HG03432 (cell line): ENCODE measurements at regions not wholly inside any gene's neighbourhood (a gene's known extent, or its start where the extent isn't known, plus 50 kb on each side); places are given as distances from the start of the nearest gene placed in this dataset.
A peak's percentile ranks its signal among the peaks of the same experiment; 100 is the strongest.

ENCODE experiments used
- ATAC-seq: cut with Tn5 transposase; IDR thresholded peaks from one replicate; pipeline ENCODE4 v1.9.1; 2021; ENCODE audit warnings: mild to moderate bottlenecking, moderate library complexity; ENCODE audit not compliant: unreplicated experiment

DNA sequence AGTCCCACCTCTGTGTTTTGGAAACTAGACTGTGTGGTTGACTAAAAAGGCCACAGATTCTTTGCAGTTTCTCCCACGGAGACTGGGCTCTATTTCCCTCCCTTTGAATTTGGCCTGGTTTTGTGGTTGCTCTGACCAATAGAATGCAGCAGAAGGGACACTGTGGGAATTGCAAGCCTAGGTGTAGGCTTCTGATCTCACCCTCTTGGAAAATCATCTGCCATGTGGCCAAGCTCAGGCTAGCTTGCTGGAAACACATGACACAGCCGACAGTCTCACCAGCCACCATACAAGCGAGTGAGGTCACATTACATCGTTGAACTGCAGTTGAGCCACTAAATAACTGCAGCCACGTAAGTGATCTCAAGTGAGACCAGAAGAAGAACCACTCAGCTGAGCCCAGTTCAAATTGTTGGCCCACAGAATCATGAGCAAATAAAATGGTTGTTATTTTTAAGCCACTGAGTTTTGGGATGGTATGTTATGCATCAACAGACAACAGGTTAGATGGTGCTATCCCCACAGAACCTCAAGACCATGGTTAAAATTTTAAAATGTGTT, 319.1 kb upstream of the MEX3C start:
- ATAC-seq: no peak

DNA sequence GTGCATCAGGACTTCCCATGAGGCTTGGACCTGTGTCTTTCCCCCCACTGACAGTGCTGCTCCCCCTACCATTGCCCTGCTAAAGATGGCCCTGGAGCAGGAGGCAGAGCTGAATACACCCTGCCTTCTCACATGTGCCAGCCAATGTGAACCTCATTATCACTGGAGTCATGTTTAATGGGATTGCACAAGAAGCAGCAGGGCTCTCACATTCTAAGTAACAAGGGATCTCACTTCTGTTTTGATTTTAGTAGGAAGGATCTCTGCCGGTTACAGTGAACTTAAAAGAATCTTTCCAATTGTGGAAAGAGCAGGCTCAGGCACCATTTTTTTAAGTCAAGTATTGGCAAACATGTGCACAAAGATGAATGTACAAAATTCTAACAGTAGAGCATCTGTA, 322.1 kb upstream of the MEX3C start:
- no peak for ATAC-seq

DNA sequence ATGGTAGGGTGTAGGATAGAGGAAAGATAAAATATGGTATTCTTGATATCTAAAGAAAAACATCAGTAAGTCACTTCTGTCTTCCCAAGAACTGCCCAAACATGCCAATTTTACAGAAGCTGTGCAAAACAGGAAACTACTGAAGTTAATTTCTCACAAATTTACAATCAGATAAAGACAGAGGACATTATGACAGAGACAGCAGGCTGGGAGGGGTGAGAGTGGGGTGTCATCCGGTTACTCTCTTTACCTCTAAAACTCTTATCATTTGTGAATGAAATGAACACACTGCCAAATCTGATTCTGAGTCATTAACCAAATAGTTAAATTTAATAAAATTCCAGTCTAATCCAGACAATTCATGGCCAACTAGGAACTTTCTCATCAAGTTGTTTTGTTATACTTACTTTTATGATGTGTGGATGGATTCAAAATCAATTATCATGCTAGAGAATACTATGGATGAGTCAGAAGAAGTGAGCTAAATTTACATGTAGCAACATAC, 323.2 kb upstream of the MEX3C start:
- ATAC-seq: no peak

- ATAC-seq: no peak
These were observed 324.9 kb upstream of the MEX3C start for GRCh38 chr18:51522338-51522737.

- no peak for ATAC-seq
These were observed 325.3 kb upstream of the MEX3C start for GRCh38 chr18:51522821-51523220.

GRCh38 chr18:51523671-51524070, 326.2 kb upstream of the MEX3C start:
- ATAC-seq: no peak

DNA sequence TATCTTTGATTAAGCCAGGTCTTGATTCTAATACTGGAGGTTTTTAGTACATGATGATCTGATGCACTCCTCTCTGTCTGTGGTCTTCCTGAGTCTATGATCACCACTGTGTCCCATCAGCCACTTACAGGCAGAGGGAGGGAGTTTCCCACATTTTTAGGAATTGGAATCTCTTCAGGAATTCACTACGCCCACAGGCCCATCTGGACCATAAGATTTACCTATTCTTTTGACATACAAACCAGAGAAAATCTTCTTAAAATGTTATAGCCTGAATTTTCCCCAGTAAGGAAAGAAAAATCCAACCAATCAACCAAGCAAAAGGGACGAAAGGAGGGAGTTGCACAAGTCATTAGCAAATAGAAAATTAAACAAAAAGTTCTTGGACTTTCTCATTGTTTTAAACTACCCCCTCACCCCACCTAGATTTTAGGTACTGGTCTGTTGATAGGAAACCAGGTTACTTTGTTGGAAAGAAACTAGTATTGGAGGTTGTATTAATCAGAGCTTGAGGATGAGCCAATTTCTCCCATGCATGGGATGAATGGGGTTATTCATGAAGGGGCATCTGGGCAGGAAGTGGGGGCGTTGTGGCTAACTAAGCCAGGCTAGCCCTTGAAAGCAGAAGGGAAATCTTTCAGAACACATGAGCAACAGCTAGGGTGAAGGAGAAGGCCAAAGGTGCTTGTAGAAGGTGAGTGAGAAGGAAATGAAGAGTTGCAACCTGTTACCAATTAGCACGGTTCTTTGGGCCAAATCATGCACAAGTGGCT, 328.2 kb upstream of the MEX3C start:
- no peak for ATAC-seq

DNA sequence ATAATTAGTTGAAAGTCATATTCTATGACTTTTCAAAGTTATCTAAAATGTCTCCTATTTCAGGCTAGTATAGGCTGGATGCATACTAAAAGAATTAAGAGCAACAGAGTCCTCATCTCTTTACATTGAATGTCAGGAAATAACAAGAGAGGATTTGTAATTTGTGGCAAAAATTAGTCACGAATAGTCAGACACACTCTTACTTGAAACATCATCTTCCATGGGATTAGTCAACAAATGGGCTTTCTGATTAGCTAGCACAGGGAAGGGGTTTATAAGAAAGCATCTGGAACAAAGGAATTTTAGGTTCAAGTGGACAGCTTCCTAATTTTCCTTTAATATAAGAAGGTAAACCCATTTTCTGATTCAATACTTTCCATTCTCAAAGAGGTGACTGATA, 330.3 kb upstream of the MEX3C start:
- ATAC-seq: no peak

- ATAC-seq: no peak
These were observed 334.0 kb upstream of the MEX3C start for GRCh38 chr18:51531501-51531900.

DNA sequence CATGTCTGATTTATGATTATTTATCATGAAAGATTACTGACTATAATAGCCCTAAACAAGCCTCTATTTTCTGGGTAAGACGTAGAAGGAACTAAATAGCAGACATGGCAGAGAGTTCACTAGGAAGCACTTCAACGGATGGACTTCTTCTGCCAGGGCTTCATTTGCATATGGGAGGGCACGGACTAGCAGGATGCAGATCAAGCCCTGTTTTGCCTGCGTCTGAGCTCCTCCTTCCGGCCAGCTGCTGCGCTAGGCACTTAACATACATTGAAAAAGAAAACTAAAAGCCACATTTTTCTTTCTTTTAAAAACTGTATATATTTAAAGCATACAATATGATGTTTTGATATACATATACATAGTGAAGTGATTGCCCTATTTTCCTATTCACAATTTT, 340.0 kb upstream of the MEX3C start:
- peak; percentile 89 for ATAC-seq

- ATAC-seq: no peak
These were observed 343.1 kb upstream of the MEX3C start for GRCh38 chr18:51540562-51540961.

GRCh38 chr18:51541230-51541629, 343.7 kb upstream of the MEX3C start:
- ATAC-seq: no peak

DNA sequence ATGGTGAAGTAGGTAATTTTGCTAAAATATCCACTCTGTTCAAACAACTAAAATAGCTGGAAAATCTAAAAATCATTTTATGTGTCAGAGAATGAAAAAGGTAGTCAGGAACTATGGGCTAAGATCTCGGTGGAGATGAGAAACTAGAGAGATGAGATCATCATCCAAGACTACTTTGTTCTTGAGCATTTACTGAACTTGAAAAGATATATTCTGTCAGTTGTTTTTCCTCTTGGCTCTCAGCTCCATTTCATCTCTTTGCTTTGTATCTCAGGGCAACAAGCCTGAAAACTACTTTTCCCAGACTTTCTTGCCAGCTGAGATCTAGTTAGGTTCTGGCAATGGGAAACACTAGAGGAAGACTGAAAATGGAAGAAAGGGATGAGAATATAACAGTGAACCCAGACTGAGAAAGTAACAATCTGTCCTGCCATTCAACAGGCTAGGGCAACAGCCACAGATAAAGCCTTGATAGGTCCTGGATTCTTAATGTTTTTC, 346.2 kb upstream of the MEX3C start:
- ATAC-seq: no peak

DNA sequence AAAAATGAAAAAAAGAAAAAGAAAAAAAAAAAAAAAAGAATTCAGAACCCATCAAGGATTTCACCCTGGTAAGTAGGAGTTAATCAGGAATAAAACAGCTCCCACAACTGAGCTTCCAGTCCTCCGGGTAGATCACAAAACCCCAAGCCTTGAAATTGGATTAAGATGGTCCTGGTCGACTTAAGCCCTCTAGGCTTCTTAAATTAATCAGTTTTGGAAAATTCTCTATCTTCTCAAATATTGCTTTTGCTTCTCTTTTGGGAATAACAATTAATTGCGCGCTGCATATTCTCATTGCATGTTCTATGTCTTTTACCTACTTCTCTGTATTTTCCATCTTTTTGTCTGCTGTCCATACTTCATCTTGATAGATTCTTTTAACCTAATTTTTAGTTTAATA, 348.0 kb upstream of the MEX3C start:
- no peak for ATAC-seq

DNA sequence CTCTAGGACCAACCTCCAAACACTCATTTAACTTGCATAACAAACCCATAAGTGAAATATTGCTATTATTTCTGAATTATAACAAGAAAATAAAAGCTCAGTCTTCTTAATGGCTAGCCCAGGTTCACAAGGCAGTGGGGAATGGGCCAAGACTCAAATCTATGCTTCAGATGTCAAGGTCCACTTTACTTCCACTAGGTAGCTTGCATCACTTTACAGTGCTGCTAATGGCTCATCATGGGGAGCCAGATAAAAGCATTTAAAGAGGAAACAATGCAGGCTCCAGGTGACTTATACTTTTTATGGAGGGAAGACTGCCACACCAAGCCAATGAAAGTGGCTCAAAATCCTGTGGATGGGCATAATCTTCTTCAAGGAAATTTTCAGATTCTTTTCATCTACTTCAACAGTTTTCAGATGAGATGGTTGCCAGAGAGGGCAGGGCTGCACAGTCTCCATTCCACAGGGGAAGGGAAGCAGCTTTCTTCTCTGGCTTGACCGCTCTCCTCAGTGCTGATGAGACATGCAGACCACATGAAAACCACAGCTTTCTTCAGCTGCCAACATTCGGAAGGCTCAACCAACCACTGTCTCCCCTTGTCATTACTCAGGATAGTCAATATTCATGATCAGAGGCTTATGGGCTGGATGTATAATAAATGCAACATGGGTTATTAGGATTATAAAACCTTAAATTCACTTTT, 361.9 kb upstream of the MEX3C start:
- ATAC-seq: no peak

DNA sequence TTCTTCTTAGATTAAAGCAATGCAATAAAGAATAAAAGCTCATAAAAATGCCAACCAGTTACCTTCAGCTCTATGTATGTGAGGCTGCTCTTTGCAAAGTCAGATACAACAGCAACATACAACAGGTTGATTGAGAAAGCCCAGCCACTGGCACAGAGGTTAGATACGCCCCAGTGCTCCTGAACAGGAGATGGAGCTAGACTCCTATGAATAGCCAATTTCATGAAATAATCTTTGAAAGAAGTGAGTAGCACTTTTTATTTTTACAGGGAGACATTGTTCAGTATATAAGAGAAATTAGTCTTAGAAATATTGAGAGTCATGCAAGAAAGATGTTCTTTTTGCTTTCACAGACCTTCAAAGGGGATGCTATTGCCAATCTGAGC, 362.4 kb upstream of the MEX3C start:
- ATAC-seq: no peak

DNA sequence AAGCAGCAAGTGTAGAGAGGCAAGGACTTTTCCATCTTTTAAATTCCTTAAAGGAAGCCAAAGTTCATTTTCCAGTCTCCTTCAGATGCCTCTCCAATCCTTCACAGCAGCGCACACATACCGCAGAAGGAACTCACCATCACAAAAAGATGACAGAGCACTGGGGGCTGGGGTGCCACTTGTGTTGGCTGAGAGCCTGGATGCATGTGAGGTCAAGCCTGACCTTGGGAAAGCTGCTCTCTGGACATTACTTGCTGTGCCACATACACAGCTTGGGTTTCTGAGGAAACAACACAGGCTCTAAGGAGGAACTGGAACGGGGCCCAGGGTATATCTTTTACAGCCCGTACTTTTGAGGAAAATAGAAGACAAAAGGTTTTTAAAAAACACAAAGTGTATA, 364.3 kb upstream of the MEX3C start:
- ATAC-seq: no peak

DNA sequence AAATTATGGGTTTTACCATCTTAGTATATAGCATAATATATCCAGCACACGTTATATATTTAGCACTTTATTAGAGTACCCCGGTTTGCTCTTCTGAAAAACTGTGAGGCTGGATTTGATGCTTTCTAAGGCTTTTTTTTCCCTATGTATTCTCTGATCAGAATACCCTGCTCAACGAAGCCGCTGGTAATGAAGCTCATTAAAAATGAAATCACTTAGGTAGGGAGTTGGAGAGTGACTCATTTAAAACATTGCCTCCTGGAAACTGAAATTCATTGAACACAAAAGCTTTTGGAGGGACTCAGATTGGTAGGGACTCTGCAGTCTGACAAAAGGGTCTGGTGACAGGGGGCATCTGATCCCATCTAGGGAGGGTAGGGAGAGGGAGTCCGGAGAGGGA, 365.4 kb upstream of the MEX3C start:
- ATAC-seq: no peak

DNA sequence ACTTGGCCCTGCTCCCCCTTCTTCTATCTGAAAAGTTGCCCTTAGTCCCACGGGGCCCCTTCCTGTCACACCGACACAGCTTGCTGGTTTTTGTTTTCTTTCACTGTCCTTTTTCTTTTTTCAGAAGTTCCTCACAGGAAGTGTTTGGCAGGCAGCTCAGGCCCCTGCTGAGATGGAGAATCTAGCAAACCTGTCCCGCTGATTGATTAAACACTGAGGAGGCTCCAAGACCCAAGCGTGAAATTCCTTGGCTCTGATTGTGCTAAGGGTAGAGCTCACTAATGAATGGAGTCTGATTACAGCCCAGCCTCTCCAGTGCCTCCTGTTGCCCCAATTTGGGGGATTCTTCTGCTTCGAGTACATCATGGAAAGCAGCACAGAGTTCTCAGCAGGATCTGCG, 365.9 kb upstream of the MEX3C start:
- no peak for ATAC-seq

DNA sequence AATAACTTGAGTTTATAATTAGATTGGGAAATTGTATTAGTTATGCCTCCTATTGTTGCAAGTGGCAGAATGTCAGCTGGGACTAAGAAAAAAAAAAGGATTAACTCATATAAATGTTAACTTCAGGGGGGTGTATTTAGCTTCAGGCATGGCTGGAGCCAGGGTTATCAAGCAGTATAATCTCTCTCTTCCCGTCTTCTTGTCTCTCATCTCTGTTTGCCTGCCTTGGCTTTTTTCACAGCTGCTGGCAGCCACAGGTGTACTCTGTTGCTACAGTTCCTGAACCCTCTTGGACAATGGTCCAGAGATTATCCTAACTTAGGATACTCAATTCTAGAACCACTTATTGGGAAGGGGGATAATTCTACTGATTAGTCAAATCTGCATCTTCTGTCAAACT, 370.7 kb upstream of the MEX3C start:
- no peak for ATAC-seq

- no peak for ATAC-seq
These were observed 371.7 kb upstream of the MEX3C start for GRCh38 chr18:51569153-51569552.

DNA sequence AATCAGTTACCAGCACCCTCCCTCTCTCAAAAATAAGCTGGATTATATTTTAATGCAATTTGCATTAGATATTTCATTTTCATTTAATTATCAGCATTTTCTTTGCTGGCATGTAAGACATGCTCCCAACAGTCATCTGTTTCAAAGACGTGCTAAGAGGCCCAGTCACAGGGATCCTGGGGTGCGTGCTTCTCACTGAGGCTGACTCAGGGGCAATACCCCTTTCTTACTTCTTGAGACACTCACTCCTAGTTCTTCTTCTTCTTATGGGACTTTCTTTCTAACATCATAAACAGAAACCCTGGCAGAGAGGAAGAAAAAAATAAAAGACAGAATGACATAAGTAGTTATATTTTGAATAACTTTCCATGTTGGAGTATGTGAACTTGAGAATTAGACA, 372.1 kb upstream of the MEX3C start:
- no peak for ATAC-seq
